NCI-H2107 treated with DMSO at 0.1 percent for 48 hours (cell line): ENCODE measurements at regions not wholly inside any gene's neighbourhood (a gene's known extent, or its start where the extent isn't known, plus 50 kb on each side); places are given as distances from the start of the nearest gene placed in this dataset.

Source experiments
- DNase-seq: peaks from one replicate; lab custom pipeline; 2025; ENCODE audit not compliant: unreplicated experiment; lab: John Stamatoyannopoulos, UW

DNA sequence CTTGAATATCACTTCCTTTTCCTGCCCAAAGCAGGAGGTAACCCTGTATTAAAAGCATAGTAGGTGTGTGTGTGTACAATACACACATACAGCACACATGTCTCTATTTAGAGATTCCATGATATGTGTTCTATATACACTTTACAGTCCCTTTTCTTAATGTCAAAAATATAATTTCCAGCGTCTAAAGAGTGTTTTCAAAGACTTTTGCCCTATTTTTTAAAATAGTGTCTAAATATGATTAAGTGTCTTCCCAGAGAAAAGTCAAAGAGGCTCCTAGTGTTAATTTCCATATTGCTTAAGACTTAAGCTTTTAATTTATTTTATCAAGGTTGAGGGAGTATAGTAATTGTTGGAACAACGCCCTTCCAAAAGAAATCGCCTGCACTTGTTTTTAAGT, 420.3 kb upstream of the POU3F3 start:
- no peak for DNase-seq

DNA sequence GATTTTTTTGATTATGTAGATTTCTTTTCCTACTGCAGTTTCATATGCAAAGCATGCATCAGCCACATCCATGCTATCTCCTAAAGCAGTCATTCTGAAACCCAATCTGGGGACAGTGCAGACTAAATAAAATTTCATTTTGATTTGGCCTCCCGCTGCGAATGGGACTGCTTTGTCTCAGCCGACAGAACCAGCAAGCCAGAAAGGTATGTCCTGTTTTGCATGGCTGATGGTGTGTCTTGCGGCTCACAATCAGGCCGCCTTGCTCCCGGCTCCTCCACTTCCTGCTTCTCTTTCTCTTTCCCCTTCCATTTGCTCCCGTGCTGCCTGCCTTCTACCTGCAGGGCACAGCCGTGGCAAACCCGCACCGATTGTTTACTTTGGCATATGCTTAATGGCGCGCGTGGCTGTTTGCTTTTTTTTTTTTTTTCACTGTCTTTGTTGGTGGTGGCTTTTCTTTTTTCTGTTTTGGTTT, 419.6 kb upstream of the POU3F3 start:
- DNase-seq: peak; percentile 22

DNA sequence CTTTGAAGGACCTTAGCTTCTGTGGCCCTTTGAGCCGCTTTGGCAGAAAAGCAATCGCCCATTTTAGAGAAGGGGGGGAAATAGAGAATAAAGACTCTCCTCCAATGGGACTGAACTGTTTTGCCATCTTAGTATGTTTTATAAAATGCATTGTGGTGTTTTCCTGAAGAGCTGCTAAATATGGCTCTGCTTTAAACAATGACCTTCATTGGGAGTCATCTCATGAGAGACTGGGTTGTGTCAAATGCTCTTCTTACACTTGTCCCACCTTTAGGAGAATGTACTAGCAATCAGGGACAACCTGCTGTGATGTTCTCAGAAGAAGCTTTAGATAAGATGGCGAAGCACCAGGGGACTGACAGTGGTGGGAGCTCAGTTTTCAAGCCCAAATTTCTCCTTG, 418.9 kb upstream of the POU3F3 start:
- no peak for DNase-seq

DNA sequence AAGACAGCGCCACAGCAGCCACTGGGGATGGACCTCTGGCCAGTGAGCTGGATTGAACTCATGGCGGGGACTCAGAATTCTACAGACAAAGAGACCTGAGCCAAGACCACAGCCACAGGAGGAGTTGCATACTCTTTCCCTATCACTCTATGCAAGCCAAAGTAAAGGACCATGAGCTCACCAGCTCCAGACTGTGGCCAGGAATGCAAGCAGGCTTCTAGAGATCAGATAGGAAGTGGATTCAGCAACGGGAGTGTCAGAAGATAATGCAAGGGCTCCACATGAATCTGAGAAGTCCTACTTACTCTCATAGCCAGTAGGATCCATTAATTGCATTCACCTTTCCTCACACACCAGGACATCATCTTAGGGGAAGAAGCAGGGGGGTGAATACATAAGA, 415.4 kb upstream of the POU3F3 start:
- no peak for DNase-seq

DNA sequence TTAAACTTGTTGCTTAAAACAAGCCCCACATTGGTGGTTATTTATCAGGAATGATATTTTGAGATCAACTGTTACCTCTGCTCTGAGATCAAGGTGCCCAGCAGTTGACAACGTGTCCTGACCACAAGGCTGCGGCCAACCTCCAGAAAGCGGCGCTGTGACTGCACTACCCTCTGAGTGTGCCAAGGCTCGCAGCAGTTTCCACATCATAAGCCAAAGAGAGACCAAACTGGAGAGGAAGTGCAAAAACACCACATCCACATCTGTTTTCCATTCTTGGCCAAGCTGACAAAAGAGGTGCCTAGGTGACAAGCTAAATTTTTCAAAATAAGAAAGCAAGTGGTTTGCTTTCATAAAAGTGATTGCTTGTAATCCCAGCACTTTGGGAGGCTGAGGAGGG, 410.8 kb upstream of the POU3F3 start:
- no peak for DNase-seq

DNA sequence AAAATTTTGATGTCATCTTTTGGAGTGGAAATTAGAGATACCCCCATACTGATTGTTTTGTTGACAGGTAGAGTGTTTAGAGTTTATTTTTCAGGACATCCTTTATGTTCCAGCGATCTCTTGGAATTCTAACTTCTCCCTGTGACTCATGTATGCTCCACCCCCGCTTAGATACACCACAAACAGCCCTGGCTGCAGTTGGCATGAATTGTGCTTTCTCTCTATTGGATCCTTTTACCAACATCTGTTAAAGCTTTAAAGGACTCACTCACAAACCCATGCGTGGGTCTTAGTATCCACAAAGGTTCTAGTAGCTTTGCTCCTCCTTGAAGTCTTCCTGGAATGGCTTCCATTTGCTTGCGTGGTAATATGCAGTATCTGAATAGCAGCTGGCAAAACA, 409.5 kb upstream of the POU3F3 start:
- no peak for DNase-seq

DNA sequence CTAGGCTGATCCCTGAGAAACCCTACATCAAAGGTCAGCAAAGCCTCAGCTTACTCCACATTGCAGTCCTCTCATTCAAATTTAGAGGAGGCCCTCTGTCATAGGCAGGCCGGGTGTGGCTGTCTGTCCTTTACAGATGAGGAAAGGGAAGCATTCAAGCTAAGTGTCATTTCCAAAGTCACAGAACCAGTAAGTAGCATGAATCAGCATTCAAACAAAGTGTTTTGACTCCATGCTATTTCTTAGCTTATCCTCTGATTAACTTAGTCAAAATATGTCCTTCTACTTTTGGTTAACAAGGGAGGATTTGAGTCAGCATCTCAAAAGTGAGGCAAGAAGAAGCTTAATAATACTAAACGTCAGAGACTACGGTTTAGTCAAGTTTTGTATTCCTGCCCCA, 409.0 kb upstream of the POU3F3 start:
- no peak for DNase-seq

DNA sequence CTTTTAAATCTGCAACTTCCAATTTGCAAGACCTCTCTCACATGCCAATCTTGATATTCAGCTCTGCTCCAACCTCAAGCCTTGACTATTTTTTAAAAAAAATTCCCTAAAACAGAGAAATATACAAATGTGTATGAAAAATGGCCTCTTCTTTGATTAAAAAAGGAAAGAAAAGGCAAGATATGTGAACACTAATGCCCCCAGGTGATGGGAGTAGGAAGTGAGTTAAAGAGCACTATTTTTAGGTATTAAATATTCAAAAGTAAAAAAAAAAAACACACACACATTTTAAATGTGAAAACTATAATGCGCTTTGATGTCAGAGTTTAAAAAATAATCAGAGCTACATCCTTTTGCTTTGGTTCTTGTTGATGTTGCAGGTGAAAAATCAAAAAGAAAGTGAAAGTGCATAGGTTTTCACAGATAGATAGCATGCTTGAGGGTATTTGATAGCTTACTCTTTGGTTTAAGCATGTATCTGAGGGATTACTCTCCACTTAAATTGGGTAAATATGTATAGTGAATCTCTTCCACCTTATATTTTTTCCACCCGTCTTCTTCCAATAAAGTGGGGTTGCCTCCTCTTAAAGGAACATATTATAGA, 406.0 kb upstream of the POU3F3 start:
- no peak for DNase-seq

DNA sequence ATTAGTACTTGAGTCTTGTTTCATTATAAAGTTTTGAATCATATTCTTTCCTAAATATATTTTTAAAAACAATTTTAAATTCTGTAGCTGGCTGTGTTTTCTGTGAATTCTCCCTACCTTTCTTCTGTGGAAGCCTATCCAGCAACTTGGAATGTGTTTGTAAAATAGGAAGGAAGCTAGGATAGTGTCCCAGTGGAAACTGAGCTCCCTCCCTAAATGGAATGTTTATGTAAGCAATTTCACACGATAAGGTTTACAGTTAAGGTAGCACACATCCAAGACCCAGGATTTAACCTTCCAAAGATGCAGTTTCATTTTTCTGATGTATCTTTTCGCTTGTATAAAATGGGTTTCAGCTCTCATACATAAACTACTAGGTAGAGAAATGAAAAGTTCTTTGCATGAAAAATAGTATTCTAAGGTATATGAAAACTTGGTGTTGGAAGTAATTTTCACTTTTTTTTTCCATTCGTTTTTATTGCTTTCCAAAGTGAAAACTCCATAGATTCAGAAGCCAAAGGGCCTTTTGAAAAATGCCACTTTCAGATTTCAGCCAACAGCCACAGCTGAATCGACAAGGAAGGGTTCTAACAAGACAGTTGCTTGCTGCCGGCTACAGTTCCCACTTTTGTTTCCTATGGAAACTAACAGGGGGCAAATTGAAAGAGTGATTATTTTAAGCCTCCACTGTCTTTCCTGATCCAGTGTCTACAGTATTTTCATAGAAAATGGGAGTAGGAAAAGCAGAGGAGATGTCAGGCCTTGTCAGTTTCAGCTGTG, 405.1 kb upstream of the POU3F3 start:
- DNase-seq: no peak

DNA sequence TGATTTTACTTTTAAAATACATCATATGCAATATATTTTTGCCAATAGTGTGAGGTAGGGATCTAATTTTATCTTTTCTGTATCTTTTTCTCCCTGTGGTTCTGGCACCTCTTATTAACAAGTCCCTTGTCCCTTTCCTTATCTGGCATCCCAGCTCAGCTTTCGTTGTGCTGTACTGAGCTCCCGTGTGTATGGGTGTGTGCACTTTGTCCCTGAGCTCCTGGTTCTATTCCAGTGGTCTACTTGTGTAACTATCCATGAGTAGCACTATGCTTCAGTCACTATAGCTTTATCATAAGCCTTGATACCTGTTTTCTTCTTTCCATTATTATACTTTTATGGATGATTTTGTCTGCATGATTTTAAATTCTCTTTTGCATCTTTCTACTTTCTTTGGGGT, 401.4 kb upstream of the POU3F3 start:
- DNase-seq: no peak

DNA sequence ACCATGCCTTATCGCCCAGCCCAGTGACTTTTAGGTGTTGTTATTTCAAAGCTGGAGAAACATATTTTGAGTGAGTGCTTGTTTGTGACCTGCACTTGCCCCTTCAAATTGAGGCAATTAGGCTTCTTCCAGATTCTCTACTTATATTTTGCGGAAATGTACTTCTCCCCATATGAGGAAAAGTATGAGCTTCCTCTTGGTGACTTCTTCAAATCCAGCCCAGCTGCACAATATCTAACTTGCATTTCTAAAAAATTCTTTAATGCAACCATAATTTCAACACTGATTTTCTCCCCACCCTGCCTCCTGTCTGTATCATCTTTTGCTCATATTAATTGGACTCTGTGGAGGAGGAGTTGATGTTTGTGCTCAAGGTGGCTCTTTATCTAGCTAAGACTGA, 391.2 kb upstream of the POU3F3 start:
- no peak for DNase-seq

DNA sequence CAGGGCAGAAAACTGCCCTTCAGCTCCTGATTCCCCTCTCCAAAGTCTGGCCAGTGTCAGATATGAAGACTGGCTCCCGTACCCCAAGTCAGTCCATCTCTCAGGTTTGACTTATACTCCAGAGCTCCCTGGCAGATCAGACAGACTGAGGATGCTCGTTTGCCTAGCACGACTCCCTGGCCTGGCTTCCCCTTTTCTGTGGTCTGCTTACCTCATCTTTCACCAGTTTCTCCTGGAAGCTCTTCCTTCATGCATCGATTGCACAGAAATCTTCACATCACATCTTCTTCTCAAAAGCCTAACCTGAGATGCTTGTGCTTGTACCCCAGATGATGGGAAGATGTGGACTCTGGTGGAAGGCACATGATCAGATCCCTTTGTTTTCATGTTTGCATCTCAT, 387.9 kb upstream of the POU3F3 start:
- DNase-seq: no peak

DNA sequence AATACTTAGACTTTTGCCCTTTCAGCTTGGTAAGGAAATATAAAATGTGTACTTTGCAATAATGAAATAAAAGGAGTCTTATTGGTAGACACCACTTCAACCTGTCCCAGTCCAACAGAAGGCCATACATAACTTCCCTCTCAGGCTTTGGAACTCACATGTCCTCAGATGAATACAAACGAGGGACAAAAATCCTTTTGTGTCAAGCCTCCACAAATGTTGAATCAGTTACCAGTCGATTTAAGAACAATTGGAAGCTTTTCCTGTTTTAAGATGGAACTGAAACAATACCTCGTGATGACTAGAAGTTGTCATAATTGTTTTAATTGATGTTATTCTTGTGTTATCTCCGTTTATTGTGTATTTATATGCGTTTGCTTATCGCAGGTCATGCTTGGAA, 385.1 kb upstream of the POU3F3 start:
- no peak for DNase-seq

DNA sequence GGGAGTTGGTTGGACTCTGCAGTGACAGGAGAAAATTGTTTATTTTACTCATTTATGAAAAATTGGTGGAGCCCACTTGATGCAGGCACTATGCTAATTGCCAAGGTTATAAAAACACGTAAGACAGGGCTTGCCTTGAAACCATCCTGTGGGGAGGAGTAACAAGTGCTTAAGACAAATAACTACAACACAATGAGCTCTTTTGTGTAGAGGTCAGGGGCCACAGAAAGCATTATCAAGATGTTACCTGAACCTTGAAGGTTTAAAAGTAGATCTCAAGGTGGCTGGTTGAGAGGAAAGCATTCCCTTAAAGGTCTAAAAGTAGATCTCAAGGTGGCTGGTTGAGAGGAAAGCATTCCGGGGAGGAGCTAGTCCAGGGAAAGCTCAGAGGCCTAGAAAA, 381.8 kb upstream of the POU3F3 start:
- DNase-seq: no peak

DNA sequence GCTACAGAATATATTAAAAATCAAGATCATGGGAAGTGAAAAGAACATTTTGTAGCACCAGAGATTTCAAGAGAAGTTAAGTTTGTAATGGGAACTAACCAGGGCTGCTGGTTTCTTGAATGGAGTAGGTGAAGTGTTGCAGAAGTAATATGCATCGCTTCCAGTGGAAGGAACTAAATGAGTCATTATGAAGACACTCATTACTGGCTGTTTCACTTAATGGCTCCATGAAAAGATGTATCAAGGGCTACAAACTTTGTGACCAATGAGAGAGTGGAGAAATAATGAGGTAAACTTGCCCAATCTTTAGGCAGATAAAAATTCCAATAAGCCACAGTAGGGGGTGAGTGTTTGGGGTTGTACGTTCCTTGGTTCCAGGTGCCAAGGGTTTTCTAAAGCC, 380.4 kb upstream of the POU3F3 start:
- no peak for DNase-seq

DNA sequence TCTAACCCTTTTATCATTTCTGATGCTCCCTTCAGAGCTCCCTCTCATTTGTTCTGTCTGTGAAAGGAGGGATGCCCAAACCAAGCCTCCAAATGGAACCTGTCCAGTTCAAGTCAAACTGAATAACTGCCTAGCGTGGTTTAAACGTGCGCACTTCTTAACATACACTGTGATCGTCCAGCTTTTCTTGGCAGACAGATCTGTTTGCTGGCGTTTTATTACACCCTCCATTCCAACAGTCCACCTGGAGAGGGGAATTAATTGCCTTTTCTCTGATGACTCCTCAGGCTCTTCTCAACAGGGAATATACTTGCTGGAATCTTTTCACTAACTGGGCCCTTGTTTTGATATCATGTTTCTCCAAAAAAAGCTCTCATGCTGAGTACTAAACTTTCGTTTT, 379.2 kb upstream of the POU3F3 start:
- DNase-seq: no peak

DNA sequence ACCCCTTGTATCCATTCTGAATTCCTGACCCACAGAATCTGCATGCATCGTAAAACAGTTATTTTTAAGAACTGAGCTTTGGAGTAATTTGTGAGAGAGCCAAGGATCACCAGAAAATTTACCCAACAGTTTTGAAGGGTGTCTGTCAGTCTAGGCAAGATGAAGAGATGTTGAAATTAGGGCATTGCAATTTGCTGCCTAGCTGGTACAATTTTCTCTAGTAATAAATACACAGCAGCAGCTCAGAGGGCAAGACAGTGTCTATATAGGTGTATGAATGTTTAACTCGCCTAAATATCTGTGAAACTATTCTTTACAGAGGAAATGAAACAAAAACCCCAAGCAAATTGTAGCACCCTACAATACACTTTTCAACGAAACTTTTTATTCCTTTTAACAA, 377.8 kb upstream of the POU3F3 start:
- no peak for DNase-seq

DNA sequence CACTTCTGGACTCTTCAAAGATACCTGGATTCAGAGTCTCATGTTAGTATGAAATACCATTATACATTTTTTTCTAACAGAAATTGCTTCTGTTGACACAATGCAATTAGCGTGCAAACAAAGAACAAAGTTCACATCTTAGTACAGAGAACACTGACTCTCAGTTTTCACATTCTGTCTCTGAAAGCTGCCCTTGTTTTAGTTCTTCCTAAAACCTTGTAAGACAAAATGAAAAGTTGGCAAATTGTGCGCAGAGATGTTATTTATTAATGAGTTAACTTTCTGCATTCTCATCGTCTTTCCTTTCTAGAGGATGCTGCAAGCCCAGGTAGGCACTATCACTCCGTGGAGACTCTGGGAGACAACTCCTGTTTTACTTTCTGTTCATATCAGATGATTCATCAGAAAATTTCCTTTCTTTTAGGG, 377.3 kb upstream of the POU3F3 start:
- DNase-seq: no peak

DNA sequence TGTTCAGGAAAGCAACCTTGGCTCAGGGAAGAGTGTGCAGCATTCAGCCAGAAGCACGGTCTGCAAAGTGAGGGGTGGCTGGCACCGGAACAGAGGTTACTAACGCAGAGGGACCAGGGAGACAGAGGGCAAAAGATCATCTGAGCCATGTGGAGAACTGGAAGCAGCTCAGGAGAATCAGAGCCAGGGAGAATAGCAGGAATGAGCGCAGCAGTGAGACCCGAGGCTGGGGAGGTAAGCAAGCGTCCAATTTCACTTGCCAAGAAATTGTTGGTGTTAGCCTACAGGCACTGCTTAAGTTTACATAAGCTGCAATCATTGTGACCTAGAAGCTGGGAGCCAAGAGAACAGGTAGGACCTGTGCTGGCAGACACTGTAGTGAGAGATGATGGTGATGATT, 372.6 kb upstream of the POU3F3 start:
- no peak for DNase-seq

DNA sequence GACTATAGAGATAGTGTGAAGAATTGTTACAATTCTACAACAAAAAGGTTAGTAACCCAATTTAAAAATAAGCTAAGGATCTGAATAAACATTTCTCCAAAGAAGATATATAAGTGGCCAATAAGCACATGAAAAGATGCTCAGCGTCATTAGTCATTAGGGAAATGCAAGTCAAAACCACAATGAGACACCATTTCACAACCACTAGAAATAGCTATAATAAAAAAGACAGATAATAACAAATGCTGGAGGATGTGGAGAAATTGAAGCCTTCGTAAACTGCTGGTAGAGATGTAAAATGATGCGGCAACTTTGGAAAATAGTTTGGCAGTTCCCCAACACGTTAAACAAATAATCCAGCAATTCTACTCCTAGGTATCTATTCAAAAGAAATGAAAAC, 366.5 kb upstream of the POU3F3 start:
- DNase-seq: no peak

DNA sequence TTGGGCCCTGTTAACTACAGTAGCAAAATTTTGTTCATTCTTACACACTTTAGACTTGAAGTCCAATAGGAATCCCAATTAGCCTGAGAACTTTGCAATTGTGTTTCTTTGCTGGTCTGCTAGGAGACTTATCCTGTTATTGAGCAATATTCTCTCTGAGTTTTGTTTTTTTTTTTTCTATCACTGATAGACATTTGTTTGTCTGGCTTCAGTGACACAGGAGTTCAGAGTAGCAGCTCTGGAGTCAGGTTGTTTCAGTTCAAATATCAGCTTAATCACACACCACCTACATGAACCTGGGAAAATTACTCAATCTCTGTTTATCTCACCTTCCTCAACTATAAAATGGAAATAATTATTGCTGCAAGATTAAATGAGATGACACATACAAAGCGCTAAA, 360.2 kb upstream of the POU3F3 start:
- DNase-seq: no peak

DNA sequence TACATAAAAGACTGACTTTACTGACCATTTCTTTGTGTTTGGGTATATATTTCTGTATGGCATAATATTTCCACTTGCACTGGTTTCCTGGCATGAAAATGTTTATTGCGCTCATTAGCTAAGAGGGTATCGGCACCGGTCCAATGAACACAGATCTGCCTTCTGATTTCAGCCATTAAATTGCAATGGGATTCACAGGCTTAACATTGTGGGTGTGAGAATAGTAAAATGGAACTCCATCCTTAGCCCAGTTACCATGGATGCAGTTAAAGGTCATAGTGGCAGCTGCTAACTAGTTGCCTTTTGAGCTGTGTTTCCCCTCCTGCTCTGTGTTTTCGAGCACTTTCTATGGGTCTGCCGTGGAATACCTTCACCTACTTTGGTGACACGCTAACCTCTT, 352.6 kb upstream of the POU3F3 start:
- no peak for DNase-seq

DNA sequence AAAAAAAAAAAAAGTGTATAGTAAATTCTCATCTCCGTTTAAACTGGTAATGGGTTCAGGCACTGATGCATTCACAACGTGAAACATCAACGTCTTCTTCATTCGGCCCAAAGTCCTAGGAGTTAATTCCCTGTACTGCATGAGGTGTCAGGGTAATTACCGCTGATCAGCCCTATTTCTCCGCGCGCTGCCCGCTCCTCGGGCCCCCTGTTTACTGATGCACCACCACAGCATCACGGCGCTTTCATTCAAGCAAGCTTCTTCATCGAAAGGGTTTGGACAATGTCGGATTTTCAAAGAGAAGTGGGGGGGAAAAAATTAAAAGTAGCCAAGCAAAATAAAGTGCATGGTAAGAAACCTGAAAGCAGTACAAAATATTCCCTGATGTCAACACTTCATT, 352.0 kb upstream of the POU3F3 start:
- no peak for DNase-seq
